NCI-H1694 treated with DMSO at 0.1 percent for 48 hours (cell line): ENCODE measurements at regions not wholly inside any gene's neighbourhood (a gene's known extent, or its start where the extent isn't known, plus 50 kb on each side); places are given as distances from the start of the nearest gene placed in this dataset.
A peak's percentile ranks its signal among the peaks of the same experiment; 100 is the strongest.

Source experiments
- DNase-seq: peaks from one replicate; lab custom pipeline; 2025; lab: John Stamatoyannopoulos, UW

DNA sequence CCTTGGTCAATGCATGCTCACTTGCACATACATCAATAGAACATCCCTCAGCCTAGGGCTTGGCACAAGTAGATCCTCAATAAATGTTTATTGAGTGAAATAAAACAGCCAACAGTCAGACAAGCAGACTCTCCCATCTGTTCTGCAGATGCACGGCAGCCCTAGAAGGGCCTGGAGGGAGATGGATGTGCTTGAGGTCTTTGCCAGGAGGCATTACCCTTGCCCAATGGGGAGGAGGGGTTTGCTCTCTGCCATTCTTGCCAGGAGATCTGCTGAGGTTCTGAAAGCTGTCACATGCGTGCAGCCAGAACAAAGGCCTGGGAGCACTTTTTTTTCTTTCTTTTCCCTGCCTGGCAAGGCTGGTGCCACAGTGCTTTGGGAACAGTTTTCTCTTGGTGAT is 349.3 kb upstream of the THRB start:
- DNase-seq, result peak; percentile 50

DNA sequence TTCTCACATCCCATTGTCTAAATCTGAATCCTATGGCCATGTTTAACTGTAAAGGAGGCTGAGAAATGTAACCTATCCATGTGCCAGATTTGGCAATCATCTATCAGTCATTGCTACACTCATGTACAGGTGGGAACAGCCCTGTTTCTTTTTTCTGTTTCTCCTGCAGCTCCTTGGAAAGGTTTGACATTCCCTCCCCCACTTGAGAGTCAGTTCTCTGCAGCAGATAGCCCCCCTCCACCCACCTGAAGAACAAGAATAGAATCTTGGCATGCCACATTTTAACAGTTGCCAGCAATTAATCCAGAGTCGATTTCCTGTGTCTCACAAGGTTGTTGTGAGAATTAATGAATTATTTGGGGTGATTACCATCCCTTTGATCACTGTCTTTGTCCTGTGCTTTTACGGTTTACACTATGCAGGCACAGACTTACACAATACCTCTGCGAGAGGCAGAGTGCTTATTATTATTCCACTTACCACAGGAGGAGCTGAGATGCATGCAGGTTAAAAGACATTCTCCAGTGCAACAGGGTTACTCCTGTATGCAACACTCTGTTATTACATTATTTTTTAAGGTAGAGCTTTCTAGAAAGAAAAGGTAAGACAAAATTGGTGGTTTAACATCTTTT is 351.0 kb upstream of the THRB start:
- no peak for DNase-seq

DNA sequence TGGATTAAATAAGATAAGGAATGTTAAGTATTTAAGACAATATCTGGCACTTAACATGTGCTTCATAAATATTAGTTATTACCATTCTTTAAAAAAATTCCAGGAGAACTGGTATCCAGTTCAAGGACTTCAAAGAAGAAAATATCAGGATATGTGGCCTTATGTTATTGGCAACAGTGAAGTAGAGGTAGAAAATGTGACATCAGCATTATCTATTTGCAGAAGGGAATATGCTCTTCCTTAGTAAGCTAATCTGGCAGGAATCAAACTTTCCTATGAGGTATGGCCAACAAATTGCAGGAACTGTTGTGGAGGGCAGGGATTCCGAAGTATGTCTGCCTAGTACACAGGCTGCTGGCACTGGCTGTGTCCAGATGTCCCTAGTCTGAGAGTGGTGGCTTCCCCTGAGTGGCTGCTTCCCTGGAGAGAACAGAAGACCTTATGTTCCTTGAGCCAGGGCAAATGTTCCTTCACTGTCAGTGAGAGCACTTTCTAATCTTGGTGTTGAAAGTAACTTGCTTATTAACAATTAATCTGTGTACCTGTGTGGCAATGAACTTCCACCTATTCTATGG is 351.7 kb upstream of the THRB start:
- DNase-seq, result no peak

DNA sequence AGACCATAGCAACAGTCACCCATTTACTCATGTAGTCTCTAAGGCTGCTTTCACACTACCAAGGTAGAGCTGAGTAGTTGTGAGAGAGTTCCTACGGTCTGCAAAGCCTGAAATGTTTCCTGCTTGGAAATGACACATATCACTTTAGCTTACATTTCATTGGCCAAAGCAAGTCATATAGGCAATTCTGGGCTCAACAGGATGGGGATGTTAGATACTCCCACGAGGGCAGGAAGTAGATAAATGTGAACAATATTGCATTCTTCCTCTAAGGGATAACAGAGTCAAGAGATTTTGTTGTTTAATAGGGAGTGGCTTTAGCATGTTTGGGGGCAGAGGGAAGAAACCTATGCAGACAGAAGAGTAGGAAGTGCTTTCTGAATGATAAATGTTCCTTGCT is 355.6 kb upstream of the THRB start:
- no peak for DNase-seq

DNA sequence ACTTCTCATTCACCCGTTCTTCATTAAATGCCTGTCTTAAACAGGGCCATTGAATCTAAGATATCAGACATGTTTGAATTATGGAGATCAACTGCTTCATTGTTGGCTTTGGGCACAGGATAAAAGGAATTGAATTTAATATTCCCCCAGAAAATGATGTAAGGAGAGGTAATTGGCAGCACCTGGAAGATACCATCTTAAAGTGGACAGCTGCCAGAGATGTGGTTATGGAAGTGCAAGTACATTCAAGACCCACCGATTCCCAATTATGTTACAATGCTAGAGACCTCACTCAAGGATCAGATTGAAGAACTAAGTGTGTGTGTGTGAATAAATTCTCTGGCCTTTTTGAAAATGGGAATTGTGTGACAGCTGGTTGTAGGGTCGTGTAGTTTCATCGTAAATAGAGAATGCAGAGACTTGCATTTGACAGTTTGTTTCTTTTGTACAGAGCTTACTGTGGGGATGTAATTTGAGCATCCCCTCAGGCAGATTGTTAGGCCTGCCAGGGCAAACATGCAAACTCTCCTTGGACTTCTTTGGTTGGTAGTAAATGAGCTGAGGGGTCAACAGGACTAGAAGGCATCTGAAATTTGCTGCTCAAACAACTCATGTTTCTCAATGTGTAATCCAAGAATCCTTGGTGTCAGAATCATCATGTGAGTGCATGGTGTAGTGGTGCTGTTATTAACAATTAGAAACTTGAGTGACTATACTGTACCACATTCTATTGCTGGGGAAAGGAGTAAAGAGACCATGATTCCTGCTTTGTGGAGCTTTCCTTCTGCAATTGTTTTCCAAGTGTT is 359.2 kb upstream of the THRB start:
- DNase-seq, result no peak

DNA sequence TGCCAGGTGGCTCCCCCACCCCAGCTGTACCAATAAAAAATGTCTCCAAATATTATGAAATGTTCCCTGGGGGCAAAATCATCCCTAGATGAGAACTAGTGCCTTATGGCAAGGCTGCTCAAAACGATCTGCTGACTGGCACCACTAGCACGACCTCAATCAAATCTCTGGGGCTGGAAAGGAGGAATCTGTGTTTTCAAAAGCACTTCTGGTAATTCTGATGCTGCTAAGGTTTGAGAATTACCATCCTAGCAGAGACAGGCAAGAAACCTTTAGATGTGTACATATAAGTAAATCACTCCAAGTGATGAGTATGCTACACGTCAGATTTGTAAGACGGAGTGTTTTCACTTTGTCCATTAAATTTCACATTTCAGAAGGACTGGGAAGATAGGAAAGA is 360.1 kb upstream of the THRB start:
- DNase-seq, result peak; percentile 32

DNA sequence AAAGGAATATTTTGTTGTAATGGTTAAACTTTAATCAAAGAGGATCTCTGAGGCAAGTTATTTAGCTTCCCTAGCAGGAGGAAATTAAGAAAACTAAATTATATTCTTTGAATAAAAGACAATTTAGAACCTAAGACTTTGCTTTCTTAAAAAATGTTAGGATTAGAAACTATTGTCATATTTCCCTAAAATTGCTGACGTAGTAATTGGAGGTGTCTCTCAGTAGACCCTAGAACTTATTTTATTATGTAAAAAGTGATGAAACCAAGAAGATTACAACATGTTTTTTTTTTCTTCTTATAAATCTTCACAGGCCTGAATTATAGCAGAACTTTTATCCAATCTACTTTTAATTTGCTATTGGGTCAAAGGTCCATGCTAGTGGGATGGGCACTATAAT is 363.3 kb upstream of the THRB start:
- DNase-seq, result no peak

DNA sequence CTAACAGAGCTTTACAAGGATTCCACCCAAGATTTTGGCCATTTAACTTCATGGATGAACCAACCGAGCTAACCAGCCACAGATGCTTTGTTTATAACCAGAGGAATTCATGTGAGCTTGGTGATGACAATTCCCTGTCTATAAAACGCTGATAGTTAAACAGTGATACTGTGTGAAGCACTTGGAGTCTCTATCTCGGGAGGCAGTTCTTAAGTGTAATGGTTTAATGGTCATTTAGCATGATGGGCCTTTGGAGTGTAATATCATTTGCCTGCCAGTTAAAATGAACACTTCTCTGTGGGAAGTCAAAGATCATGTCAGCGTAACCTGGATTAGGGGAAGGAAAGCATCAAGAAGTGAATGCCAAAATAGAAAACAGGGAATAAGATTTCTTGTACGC is 368.6 kb upstream of the THRB start:
- DNase-seq, result no peak

DNA sequence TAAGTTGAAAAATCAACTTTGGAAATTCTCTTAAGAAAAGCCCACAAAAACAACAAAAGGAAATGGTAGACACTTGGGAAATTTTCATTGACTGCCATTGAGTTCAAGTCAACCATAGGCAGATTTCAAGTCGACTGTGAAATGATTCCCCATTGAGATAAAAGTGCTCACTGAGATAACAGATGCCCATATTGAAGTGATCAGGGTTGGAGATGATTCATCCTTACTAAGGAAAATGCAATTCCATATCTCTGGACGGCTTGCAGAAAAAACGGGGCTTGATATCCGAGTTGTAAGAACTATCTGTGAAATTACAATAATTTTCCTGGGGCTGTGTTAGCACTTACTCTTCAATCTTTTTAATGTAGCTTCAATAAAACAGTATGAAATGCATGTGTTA is 373.1 kb upstream of the THRB start:
- no peak for DNase-seq

DNA sequence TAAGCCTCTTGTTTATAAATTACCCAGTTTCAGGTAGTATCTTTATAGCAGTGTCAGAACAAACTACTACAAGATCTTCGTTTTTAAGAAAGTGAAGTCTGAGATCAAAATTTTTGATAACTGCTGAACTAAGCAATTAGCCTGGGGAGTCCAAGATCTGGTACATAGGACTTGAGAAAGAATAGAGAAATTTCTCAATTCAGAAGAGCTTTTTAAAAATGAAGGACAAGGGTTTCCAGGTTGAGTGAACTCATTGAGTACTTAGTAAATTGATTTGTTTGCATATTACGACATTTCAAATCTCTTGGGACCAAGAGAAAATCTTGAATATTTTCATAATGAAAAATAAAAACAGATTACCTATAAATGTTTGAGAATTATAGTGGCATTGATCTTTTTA is 386.6 kb upstream of the THRB start:
- no peak for DNase-seq

DNA sequence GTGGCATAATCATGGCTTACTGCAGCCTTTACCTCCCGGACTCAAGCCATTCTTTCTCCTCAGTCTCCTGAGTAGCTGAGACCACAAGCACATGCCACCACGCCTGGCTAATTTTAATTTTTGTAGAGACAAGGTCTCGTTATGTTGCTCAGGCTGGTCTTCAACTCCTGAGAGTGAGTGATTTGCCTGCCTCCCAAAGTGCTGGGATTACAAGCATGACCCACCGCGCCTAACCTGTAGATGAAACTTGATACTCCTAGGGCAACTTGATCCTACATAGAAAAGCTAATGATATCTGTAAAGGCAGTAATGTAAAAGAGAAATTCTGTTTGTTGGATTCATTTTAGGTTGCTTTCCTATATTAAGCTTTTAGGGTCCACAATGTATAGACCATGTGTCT is 391.9 kb upstream of the THRB start:
- DNase-seq, result no peak

DNA sequence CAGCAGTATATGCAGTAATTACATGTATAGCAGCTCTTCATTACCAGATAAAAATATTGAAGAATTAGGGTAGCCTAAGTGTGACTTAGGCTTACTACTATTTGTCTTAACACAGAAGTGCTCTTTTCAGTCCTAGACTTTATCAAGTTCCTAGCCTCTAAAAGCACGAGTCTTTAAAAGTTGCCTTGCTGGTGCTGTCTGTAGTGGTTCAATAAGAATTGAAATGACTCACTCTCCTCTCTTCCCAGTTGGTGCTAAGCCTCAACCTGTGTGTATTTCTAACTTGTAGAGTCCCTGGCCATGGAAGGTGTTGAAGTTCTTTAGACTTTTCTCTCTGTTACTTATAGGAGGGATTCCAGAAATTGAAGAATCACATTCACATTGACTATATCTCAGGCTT is 395.4 kb upstream of the THRB start:
- DNase-seq, result no peak

DNA sequence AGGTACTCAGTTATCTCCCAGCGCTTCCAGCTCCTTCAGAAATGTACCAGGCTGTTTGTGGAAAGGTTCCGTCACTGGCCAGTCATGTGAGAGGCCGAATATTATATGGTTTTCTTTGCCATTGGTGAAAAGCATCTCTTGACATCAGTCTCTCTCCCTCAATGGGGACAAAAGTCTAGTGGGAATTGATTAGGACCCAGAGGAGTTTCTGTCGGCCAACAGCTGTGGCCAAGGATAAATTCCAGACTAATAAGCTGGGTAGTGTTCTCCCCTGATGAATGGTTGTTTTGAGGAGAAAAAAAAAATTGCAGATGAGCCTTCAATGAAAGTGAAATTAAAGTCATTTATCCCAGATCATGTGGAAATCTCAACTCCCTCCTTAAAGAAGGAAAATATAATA is 404.7 kb upstream of the THRB start:
- no peak for DNase-seq

DNA sequence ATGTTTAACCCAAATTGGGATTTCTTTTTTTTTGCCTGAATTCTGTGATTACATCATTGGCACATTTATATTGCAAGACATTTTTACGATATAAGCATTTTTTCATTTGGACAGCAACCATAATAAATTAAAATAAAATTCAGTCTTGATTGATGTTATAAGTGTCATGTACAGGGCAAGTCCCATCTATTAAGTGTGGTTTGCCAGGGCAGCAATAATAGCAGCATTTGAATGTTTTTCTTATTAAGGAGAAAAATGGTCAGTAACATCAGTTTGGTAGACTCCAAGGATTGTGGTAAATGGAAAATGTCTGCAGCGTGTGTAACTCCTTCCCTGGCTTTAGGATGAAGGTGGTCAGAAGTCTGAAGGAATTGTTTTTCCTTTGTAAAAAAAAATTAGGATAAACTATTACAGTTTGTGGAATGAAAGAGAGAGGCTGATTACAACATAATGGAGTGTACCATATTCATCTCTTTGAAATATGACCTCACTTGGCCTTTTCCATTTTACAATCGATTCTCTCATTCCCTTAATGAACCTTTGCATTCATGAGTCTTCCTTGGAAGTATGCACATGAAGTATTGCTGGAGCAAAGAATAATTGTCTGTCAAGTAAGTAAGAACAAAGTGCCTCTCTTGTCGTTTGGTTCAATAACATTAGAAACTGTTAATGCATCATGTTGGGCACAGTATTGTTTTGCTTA is 405.4 kb upstream of the THRB start:
- DNase-seq, result no peak

DNA sequence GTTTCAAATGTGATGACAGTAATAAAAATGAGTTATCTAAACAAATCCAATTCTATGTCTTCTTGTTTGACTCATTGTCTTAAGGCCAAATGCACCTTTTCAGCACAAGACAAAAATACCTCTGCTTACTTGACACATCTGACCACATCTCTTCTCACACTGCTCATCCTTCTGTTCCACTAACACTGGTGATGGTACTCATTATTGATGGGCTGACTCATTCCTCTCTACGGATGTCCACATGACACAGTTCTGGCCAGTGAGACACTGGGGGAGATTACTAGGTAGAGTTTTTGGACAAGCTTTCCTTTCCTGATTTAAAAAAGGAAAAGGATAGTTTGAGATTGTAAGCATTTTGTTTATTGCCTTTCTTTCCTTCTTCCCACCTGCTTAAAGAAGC is 410.6 kb upstream of the THRB start:
- DNase-seq, result no peak

DNA sequence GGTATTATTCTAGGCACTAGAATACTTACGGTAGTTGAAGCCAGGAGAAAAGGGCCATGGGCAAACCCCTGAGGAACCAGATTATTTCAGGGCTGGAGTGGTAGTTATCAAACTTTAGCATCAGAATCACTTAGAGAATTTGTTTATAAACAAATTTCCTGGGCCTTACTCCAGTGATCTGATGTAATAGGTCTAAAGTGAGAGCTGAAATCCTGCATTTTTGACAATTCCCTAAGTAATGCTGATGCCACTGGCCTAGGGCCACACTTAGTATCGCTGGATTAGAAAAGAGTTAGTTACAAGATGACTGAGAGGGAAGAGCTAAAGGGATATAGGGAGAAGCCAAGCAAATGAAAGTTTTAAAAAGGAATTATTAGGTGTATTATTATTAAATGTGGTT is 412.5 kb upstream of the THRB start:
- no peak for DNase-seq

DNA sequence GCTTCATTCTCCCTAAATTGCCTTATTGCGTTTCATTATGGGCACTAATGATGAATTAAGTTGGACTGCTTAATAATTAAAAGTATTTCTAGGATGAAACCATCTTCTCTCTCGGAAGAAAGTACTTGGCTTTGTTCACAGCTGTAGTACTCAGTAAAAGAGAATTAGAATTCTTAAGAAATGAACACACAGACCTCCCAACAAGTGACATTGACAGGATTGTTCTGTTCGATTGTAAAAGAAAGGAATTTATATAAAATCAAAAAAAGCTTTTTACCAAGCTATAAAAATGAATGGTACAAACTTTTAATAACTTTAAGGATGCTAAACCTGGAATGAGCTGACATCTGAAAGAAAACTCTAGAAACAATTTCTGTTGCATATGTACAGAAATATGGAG is 416.4 kb upstream of the THRB start:
- DNase-seq, result no peak

DNA sequence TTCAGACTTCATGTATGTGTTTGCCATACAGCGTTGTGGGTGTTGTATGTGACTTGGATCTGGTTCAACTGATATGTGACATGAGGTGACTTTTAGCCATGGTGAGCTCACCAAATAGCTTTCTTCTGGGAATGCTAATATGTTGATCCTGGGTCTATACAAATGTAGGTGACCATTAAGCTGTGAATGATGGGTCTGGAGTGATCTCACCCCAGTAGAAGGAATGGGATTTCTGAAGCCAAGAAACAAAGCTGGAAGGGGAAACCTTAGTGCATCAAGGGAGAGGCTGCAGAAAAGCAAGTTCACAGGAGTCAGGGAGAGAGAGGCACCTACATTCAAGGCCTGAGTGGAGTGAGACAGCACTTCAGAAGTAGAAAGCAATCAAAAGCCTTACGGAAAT is 421.0 kb upstream of the THRB start:
- DNase-seq, result no peak

DNA sequence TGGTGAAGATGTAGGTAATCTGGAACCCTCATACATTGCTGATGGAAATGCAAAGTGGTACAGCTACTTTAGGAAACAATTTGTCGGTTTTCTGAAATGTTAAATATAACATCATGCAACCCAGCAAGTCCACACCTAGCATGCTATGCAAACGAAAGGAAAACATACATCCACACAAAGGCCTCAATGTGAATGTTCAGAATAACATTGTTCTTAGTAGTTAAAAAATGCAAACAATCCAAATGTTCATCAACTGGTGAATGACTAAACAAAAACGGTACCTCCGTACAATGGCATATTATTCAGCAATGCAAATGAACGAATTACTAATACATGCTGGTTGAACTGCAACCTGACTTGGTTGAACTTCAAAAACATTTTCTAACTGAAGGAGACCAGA is 423.3 kb upstream of the THRB start:
- DNase-seq, result no peak

DNA sequence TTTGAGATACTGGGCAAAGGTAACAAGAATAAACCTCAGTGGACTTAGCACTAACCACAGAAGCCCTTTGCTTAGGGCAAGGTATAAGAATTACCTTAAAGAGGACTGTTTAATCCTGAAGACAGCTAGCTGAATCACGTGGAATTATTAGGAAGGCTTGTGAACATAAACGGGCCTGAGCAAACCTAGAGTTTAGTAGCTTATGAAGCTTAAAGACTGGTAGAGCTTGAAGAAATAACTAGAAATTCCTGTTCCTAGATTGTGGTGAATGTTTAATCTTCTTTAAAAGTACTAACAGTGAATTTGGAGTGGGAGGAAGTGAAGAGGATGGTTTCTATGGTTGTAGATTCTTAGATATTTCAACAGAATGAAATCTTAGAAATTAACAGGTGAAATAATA is 428.9 kb upstream of the THRB start:
- DNase-seq, result no peak

DNA sequence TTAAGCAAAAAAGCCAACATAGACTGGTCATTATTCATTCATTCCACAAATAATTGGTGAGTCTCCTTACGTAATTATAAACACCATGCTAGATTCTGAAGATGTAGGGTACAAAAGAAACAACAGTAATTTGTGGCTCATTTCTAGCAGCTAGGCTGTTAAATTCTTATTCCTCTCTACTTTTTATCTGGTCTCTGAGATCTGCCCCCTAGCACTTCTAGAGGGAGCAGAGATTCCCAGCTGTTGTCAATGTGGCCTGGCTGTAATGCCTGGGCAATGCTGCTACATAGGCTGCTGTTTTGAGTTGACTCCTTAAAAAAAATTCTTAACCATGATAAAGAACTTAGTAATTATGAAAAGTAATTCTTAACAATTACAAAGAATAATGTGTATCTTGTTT is 434.9 kb upstream of the THRB start:
- DNase-seq, result no peak

DNA sequence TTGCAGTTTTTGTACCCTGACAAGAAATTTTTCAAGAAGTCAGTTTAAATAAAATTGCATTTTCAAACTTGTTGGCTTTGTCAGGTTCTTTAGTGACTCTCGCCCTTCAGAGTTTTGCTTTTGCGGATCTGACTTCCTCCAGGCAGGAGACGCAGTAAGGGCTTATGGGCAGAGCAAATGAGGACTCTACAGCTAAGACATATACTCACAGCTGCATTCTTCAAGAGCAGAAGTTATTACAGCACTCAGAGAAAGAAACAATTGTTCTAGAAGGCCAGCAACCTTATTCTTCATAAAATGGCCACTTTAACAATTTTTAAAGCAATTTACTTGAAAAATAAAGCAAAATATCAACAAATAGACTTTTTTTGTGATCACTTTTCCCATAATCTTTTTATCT is 438.8 kb upstream of the THRB start:
- no peak for DNase-seq

DNA sequence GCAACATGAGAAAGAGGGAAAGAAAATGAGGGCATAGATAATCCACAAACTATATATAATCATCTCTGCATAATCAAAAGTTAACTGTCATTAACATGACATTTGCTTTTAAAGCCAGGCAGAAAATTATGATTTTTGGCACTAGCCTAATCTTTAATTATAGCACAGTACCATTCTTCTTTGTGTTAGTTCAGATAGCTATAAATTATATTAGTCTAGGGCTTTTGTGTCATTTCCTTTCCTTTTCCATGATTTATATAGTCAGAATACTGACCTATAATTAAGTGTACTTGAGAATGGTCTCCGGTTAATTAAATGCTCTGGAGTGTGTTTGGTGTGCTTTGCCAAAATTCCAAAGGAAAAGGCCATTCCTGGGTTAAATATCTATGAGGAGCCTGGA is 441.9 kb upstream of the THRB start:
- no peak for DNase-seq
